ENCODE measurements at regions not wholly inside any gene's neighbourhood (a gene's known extent, or its start where the extent isn't known, plus 50 kb on each side); places are given as distances from the start of the nearest gene placed in this dataset.

DNA sequence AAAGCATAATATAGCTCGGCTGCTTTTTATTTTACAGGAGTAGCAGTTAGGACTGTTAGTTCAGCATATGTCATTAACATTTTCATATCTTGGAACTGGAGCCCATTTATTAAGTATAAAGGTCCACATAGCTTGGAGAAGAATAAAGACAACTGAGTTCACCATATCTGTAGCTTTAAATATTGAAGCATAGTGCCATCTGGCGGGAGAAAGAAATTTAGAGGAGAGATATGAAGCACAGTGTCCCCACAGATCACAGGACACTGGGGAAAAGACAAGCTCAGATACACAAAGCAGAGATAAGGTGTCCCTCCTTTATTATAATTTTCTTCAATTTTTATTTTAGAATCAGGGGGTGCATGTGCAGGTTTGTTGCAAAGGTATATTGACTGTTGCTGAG, 104.7 kb upstream of the FREM2 start:
- no peaks in the 10 kb centered on the region for H3K27me3 ChIP-seq (ENCODE audit: control insufficient read depth, extremely low read depth, insufficient read depth, low read length)
- H3K4me3 ChIP-seq (ENCODE audit: control insufficient read depth in 2 of 3, extremely low read depth in 1 of 3, insufficient read depth in 2 of 3, low read depth in 1 of 3, low read length in 3 of 3): no peak overlapping the region
- no peak overlapping the region for H3K27ac ChIP-seq (ENCODE audit: control insufficient read depth, insufficient read depth, low read length)
- no peaks in the 10 kb centered on the region for H3K4me1 ChIP-seq (ENCODE audit: control insufficient read depth, extremely low read depth, insufficient read depth, low read length)
- no peak for TF ChIP-seq EZH2 (IDR thresholded peaks at IDR 0.05; ENCODE audit: low read length)
- TF ChIP-seq, protein P1, sequence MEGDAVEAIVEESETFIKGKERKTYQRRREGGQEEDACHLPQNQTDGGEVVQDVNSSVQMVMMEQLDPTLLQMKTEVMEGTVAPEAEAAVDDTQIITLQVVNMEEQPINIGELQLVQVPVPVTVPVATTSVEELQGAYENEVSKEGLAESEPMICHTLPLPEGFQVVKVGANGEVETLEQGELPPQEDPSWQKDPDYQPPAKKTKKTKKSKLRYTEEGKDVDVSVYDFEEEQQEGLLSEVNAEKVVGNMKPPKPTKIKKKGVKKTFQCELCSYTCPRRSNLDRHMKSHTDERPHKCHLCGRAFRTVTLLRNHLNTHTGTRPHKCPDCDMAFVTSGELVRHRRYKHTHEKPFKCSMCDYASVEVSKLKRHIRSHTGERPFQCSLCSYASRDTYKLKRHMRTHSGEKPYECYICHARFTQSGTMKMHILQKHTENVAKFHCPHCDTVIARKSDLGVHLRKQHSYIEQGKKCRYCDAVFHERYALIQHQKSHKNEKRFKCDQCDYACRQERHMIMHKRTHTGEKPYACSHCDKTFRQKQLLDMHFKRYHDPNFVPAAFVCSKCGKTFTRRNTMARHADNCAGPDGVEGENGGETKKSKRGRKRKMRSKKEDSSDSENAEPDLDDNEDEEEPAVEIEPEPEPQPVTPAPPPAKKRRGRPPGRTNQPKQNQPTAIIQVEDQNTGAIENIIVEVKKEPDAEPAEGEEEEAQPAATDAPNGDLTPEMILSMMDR (optimal IDR thresholded peaks at IDR 0.05 in 1 of 3, IDR thresholded peaks at IDR 0.05 in 1 of 3, conservative IDR thresholded peaks at IDR 0.05 in 1 of 3; ENCODE audit: extremely low read depth in 1 of 3, insufficient read depth in 2 of 3, low read length in 3 of 3): peak; percentile 16 to 34 (median 25)
- FAIRE-seq (no peak), DNase-seq (ENCODE audit: low read depth, low spot score) (no peak)
- H3K9me1 ChIP-seq (ENCODE audit: control insufficient read depth, extremely low read depth, insufficient read depth, low read length): no peaks in the 10 kb centered on the region
- no peaks in the 10 kb centered on the region for H3K36me3 ChIP-seq (ENCODE audit: control insufficient read depth in 2 of 2, extremely low read depth in 1 of 2, insufficient read depth in 2 of 2, low read length in 2 of 2)
- H2AFZ ChIP-seq (ENCODE audit: control insufficient read depth, low read length): no peak overlapping the region
- H3K9me3 ChIP-seq (ENCODE audit: control insufficient read depth, low read depth, low read length): no peaks in the 10 kb centered on the region
- no peaks in the 10 kb centered on the region for H3K79me2 ChIP-seq (ENCODE audit: control insufficient read depth, insufficient read depth, low read length)
- no peaks in the 10 kb centered on the region for H4K20me1 ChIP-seq (ENCODE audit: control insufficient read depth, extremely low read depth, insufficient read depth, low read length)
- no peak overlapping the region for H3K9ac ChIP-seq (ENCODE audit: control insufficient read depth, extremely low read depth, insufficient read depth, low read length)
- dilution Hi-C loops (cut with MboI; ENCODE audit: extremely low pct_ligation_motif_present, low sequenced_read_pairs): no loop called here
- no peak overlapping the region for H3K4me2 ChIP-seq (ENCODE audit: control insufficient read depth, extremely low read depth, insufficient read depth, low read depth, low read length)

DNA sequence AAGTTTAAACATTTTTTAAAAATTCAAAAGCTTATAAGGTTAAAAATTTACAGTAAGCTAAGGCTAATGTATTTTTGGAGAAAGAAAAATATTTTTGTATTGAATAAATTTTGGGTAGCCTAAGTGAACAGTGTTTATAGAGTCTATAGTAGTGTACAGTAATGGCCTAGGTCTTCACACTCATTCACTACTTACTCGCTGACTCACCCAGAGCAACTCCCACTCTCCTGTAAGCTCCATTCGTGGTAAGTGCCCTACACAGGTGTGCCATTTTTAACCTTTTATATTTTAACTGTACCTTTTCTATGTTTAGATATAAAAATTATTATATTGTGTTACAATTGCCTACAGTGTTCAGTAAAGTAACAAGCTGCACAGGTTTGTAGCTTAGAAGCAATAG, 96.6 kb upstream of the FREM2 start:
- dilution Hi-C loops (cut with MboI; ENCODE audit: extremely low pct_ligation_motif_present, low sequenced_read_pairs): no loop called here
- Histone ChIP-seq H3K36me3 (ENCODE audit: control insufficient read depth in 2 of 2, extremely low read depth in 1 of 2, insufficient read depth in 2 of 2, low read length in 2 of 2) (no peaks in the 10 kb centered on the region), H3K4me1 (ENCODE audit: control insufficient read depth, extremely low read depth, insufficient read depth, low read length) (no peaks in the 10 kb centered on the region), H3K9me1 (ENCODE audit: control insufficient read depth, extremely low read depth, insufficient read depth, low read length) (no peaks in the 10 kb centered on the region), H3K9me3 (ENCODE audit: control insufficient read depth, low read depth, low read length) (no peaks in the 10 kb centered on the region), H3K4me2 (ENCODE audit: control insufficient read depth, extremely low read depth, insufficient read depth, low read depth, low read length) (no peak overlapping the region), H3K4me3 (ENCODE audit: control insufficient read depth in 2 of 3, extremely low read depth in 1 of 3, insufficient read depth in 2 of 3, low read depth in 1 of 3, low read length in 3 of 3) (no peak overlapping the region), H3K27me3 (ENCODE audit: control insufficient read depth, extremely low read depth, insufficient read depth, low read length) (no peaks in the 10 kb centered on the region), H3K79me2 (ENCODE audit: control insufficient read depth, insufficient read depth, low read length) (no peaks in the 10 kb centered on the region), H2AFZ (ENCODE audit: control insufficient read depth, low read length) (no peak overlapping the region), H3K27ac (ENCODE audit: control insufficient read depth, insufficient read depth, low read length) (no peak overlapping the region), H4K20me1 (ENCODE audit: control insufficient read depth, extremely low read depth, insufficient read depth, low read length) (no peaks in the 10 kb centered on the region), H3K9ac (ENCODE audit: control insufficient read depth, extremely low read depth, insufficient read depth, low read length) (no peak overlapping the region)
- TF ChIP-seq EZH2 (IDR thresholded peaks at IDR 0.05; ENCODE audit: low read length): no peak
- TF ChIP-seq, protein P1 (optimal IDR thresholded peaks at IDR 0.05 in 1 of 3, IDR thresholded peaks at IDR 0.05 in 1 of 3, conservative IDR thresholded peaks at IDR 0.05 in 1 of 3; ENCODE audit: extremely low read depth in 1 of 3, insufficient read depth in 2 of 3, low read length in 3 of 3): no peak
- FAIRE-seq: no peak
- no peak for DNase-seq (ENCODE audit: low read depth, low spot score)
